ENCODE measurements at regions not wholly inside any gene's neighbourhood (a gene's known extent, or its start where the extent isn't known, plus 50 kb on each side); places are given as distances from the start of the nearest gene placed in this dataset.

DNA sequence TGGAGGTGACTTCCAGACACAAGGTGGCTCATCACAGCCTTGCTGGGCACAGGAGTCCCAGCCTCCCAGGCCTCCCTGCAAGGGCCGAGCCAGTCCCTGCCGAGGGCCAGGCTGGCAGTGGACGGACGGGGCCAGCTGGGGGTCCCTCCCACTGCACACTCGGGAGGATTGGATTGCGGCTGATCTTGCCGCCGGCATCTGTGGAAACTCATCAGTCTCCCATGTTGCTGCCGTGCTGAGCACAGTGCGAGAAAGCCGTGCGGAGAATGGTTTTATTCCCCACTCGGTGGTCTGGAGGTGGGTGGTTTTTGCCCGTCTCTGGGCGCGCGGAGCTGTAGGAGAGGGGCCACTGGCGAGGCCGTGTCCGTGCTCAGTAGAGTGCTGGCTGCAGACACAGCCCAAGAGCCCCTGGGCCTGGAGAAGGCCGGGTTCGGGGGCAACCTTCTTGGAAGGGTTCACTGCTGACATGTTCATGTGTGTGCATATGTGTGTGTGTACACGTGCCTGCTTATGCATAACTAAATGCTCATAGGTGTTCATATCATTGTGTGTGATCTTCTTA, 1246.4 kb downstream of the BRD1 start:
- no peak for DNase-seq

DNA sequence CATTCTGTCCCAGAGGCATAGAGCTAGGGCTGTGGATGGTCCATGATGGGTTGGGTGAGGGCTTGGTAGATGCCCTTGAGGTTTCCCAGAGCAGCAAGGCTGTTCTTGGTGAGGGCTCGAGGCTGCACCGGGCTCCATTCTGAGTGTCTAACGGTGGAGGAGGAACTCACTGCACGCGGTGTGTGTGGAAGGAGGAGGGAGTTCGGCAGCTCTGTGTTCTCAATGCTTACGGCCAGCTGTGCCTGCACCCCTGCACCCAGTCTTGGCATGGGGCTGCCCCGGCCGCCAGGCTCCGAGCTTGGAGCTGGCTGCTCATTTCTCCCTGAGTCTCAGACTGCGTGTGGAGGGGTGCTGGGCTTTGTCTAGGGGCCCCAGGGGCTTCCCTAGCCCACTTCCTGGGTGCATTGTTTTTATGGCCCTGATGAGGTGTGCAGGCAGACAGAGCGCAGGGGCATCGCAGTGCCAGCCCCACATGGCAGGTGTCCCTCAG, 1247.1 kb downstream of the BRD1 start:
- no peak for DNase-seq

DNA sequence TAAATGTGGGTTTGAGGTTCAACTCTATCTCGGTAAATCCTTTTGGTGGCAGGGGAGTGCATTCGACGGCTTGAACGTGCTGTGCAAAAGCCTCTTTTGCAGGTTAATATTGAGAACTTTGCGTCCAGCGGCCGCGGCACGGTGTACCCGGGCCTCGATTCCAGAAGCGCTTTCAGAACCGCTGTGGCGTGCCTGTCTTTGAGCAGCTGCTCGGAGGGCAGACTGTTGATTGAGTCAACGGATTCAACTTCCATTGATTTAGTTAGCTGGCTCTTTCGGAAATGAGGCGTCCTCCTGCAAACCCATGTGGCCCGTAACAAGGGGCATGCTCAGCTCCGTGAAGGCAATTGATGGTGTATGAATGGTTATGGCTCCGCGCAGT, 1247.8 kb downstream of the BRD1 start:
- DNase-seq, result no peak

DNA sequence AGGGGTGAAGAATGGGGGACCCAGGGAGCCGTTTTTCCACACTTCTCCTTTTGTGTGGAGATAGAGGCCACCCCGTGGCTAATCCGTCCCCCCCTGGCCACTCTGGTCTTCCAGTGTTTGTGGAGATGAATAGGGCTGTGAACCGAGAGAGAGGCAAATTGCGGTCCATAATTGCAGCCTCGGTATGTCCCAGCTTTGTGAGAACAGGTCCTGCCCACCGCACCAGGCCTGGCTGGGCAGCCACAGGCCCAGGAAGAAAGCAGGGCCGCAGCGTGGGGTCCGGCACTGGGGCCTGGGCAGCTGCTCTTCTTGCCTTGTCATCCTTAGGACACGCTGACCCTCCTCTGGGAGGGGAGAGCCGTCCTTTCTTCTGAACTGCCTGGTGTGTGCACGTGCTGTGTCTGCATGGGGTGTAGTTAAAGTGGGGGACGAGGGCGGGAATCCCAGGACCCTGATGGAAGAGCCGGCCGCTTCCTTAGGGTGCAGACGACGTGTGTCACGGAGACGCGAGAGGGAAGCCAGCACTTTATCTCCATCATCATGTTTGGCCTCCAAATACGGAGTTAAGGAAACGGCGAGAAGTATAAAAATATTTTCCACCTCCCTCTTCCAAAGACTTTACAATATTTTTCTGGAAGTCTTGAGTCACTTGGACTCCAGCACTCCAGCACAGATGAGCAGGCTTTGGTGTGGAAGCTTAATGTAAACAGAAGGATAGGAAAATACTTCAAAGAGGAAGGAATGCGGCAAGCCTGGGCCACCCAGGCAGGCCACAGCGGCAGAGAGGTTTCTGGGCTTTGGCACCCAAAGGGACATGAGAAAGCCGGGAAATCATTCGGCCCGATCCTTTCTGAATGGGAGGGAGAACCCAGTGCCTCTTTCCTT, 1248.4 kb downstream of the BRD1 start:
- DNase-seq, result no peak

DNA sequence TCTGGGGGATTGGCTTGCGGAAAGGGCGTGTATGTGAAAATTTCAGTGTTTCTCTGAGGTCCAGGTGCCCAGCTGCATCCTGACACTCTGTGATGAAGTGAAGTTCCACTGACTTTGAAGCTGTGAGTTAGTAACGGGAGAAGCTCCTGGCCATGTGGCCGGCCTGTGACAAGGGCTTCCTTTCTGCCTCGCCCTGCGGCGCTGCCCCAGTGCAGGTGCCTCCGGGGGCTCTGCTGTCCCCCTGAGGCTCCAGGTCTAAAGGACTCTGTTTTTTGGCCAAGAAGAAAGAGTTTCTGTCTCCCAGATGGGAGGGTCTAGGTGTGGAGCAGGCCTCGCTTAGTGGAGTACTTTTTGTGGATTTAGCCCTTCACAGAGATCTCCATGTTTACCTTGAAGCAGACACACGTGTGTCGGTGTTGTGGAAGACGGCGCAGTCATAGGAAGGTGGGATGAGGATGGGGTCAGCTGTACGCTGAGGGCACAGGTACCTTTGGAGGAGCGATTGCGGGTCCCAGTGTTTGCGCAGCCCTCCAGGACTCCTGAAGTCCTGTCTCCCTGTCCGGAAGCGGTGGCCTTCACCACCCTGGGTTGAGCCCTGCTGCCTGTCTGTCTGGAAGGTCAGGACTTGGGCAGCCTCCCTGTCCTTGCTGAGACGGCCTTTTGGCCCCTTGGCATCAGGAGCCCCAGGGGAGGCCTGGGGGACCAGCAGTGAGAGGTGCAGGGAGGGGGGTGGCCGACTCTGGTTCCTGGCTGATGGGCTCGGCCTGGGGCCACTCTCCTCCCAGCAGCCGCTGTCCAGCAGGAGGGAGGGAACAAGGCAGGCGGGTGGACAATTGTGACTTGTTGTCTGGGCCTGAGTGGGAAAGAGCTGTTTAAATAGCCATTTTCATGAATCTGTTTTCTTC, 1249.3 kb downstream of the BRD1 start:
- no peak for DNase-seq

DNA sequence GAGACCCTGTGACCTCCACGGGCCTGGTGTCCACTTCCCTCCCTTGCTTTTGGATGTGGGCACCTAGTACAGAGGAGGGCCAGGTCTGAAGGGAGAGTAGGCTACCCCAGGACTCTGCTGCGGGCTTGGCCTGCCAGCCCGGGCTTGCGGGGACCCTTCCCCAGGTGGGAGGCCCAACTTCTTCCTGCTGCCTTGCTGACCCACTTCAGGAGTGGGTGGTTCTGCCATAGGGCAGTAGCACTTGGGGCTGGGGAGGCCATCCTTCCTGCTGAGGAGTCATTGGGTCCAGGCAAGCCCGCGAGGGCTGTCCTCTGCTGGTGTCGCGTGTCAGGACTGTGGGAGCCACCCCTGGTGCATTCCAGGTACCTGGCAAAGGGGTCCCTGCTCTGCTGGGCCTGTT, 1250.0 kb downstream of the BRD1 start:
- DNase-seq, result no peak

DNA sequence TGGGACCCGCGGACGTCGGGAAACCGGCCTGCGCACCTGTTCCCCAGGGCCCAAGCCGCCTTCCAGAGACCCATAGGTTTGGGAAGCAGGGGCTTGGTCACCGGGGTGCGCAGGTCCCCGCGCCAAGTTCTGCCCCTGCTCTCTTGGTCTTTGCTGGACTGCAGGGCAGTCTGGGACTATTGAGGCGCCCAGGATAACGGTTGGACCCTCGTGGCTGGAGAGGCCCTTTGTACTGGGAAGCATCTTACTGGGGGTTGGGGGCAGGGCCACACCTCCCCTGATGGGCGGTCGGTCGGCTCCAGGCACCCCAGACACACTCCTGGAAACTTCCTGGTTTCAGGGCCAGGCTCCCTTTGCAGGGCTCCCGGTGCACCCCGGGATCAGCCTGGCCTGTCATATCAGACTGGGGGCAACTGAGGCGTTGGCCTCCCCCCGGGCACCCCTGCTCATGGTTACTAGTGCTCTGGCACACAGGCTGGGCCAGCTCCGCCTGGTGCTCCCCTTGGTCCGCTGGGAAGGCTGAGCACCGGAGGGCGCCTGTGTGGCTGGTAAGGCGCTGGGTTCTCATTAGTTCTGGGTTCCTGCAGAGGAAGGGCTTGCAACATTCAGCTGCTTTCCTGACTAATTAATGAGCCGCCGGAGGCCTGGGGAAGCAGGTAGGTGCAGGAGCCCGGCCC, 1250.5 kb downstream of the BRD1 start:
- DNase-seq, result no peak

DNA sequence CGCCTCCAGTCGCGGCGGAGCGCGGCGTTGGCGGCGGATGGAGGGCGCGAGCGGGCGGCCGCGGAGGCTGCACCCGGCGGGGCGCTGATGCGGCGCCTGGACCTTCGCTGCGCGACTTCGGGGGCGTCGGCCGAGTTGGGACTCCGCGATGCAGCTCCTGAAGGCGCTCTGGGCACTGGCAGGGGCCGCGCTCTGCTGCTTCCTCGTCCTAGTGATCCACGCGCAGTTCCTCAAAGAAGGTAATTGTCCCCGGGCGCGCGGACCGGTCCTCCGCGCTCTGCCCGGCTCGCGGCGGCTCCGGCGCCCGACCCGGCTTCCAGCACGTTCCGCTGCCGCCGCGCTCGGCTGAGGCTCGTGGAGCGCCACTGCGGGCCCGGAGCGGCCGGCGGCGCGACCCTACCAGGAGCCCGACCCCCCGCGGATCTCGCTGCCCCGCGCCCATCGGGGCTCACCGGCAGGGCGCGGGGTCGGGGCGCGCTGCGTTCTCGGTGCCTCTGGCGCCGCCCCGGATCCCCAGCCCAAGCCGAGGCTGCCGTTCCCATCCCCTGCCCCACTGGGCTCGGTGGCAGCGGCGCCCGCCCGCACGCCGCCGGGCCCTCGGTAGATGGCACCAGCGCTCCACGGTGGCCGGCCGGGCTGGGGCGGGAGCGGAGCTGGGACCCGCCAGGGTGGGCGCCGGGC, 1251.2 kb downstream of the BRD1 start:
- no peak for DNase-seq

DNA sequence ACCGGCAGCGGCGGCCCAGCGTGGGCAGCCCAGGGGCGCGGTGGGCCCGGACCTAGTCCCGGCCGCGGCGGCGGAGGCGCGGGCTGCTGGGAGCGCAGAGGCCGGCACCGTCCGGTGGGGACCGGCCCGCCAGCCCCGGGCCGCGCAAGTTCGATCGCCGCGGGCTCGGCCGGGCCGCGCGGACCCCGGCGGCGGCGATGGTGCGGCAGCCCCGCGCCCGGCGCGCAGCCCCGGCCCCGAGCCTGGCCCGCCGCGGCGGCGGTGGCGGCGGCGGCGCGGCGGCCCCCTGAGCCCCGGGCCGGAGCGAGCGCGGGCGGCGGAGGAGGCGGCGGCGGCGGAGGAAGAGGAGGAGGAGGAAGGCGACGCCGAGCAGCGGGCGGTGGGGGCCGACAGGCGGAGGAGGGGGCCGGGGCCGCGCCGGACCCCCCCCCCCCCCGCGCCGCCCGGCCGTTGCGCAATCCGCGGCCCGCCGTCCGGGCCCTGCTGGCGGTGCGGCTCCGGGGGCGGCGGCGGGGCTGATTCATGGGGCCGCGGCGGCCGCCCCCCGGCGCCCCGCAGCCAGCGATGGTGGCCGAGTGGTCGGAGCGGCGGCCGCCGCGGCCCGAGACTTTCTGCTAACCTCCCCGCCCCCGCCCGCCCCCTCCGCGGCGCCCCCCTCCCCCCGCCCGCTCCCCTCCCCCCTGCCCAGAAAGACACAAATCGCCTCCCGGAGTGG, 1251.9 kb downstream of the BRD1 start:
- no peak for DNase-seq

DNA sequence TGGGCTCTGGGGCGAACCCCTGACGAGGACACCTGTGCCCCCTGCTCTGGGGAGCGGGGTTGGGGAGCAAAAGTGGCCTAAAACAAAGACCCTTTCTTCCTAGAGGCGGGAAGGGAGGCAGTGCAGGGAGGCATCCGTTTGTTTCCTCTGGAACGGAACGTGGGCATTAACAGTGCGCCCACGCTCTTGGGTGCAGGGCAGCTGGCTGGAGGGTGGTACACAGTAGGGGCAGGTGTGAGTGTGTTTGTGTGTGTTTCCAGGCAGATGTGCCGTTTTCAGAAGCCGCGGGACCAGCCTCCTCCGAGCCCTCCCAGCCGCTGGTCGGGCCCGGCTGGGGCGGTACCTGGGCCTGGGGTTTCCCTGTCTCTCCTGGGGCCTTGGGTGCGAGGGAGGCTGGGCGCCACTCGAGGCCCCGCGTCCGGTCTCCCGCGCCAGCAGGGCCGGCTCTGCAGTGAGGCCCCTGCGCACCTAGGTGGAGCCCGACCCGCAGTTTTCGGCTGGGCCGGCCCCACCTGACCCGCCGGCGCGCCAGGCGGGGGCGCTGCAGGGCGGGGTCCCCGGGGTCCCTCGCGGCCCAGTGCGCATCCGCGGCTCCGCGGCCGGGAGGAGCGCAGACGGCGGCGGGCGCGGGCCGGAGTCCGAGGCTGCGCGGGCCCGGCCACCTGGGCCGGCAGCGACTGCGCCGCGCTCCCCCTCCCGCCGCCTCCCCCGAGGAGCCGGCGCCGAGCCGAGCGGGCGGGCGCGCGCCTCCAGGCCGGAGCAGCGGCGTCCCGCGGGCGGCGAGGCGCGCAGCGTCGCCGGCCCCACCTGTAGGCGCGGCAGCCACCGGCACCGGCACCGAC, 1252.7 kb downstream of the BRD1 start:
- DNase-seq, result no peak

DNA sequence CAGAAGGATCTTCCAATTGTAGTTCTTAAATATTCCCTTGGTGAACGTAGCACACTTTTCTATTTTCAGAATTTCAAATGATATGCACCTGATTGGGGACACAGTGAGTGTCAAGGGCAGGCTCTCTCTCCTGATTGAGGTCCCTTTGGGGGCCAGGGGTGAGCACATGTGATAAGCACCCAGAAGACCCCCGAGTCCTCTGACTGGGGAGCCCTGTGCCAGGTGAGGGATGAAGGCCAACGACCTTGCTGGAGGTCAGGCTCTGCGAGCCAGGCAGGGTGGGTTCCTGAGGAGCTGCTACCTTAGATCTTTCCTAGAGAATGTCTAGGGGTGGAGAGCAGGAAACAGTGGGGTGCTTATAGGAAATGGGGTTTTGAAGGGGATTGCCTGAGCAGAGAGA, 1253.9 kb downstream of the BRD1 start:
- no peak for DNase-seq

DNA sequence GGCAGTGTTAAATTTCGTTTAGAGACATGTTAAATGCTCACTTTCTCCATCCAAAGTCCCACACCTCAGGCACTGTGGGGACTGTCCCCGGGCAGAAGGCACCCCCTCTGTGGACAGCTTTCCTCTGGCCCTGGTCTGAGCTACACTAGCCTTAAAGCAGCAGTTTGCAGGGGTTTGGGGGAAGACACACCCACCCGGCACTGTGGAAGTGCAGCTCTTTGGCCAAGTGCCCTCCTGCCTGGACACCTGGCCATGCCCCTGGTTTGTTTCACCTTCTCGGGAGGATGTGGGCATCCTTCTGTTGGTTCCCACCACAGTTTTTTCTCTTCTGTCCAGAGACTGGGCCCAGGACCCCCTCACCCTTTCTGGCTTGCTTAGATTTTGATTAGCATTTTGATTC, 1254.7 kb downstream of the BRD1 start:
- no peak for DNase-seq

DNA sequence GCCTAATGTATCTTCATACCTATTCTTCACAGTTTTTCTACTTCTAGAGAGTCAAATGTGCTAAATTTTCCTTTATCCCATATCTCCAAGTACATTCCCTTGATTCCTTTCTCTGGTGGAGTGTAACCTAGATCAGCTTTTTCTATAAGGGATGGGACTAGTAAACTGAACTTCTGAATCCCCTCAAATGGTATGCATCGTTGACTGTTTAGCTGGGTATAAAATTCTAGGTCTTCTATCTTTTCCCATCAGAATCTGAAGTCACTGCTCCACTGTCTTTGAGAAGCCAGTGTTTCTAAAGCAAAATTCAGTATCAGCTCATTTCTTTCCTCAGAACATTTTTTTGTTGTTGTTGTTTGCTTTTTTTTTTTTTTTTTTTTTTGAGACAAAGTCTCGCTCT, 1256.8 kb downstream of the BRD1 start:
- no peak for DNase-seq

DNA sequence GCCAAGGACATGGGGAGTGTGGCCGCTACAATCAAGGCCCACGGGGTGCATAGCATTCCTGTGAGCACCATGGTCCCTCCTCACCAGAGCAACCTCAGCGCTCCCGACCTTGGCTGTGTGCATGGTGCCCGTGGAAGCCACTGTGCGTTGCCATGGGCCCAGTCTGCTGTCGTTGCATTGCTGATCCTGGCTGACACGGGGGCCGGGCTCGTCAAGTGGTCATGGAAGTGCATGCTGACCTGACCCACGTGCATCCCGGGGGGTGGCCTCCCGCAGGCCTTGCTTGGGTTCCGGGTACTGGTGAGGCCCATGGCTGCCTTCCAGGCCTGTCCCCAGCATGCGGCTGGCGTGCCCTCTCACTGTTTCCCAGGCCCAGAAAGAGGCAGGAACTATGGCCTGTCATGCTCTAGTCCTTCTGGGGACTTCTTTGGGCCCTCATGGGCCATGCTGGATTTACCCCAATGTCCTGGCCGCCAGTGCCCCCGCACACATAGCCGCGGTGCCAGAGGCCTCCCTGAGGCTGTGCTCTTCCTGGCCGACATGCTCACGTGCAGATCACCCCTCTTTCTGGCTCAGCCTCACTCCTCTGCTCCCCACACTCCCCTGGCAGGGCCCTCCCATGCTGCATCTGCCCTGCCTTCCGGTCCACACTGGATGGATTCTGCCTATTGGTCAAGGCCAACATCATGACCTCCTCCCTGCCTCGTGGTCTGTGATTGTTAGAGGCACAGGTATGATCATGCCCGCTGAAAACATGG, 1258.0 kb downstream of the BRD1 start:
- no peak for DNase-seq

DNA sequence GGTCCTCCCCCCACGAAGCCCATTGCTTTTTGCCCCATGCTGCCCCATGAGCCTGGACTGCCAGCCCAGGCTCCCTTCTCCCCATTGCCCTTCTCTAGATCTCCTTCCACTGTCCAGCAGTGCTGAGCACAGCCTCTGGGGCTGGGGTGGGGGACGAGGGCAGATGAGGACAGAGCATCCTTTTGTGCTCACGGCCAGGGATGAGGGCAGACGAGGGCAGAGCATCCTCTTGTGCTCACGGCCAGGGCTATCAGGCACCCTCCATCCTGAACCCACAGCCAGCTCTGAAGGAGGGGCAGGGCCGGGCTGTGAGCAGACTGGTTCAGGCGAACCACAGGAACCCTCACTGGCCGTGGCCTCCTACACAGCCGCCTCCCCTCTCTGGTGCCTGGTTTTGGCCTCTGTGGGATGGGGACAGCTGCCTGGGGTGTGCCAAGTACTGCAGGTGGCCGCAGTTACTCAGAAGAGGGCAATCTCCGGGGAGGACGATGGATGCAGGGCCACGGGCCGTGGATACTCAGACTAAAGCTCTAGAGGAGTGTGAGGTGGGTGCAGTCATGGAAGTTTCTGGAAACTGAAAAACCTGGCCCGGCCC, 1258.8 kb downstream of the BRD1 start:
- no peak for DNase-seq

DNA sequence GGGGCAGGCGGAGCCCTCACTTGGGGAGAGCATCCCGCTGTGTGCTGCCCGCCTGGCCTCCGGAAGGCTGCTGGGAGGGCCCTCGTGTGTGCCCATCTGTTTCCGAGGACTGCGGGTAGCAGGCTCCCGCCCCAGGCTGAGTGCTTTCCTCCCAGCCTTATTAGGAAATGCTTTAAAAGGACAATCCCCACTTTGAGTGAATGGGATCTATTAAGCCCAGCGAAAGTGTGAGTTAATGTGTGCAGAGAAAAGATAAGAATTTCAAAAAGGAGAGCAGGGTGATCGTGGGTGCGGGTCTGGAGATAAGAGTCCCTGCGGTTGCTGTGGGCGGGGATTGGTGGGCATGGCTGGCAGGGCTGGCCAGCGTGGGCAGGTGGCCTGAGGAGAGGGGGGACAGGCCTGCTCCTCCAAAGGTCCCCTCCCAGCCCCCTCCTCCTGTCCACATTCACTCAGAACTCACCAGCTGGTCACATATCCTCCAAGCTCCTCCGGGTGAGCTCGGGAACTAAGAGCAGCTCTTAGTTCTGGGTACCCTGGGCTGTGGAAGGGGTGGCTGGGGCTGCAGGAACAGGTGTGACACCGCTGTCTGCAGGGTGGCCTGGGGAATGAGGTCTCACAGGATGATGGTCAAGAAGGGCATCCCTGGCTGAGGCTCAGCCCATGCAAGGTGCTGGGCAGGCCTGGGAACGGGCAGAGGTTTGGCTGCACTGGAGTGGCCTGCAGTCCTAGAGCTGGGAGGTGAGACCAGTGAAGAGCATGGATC, 1260.3 kb downstream of the BRD1 start:
- no peak for DNase-seq

DNA sequence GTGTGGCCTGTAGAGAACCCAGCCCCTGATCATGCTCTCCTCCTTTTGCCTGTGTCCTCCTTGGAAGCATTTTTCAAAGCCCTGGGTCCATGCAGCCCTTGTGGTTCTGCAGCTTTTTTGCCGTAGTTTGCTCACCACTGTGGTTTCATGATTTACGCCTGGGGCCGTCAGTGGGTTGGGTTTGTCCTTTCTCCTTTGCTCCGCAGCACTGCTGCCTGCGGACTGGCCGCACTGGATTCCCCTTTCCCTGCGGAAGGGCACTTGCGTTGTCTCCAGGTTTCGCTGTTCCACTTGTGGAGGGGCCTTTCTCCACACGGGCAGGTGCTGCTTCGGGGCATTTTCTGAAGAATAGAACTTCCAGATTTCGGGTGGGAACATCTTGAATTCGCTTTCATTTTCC, 1260.9 kb downstream of the BRD1 start:
- DNase-seq, result no peak

DNA sequence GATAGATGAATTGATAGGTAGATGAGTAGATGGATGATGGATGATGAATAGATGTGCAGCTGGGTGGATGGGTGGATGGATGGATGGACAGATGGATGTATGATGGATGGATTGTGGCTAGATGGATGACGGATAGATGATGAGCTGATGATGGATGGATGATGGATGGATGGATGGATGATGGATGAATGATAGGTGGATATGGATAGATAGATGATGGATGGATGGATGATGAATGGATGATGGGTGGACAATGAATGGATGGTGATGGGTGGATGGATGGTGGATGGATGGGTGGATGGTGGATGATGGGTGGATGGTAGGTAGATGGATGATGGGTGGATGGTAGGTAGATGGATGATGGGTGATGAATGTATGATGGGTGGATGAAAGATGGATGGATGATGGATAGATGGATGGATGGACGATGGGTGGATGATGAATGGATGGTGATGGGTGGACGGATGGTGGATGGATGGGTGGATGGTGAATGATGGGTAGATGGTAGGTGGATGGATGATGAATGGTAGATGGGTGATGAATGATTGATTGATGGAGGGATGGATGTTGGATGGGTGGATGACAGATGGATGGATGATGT, 1261.7 kb downstream of the BRD1 start:
- DNase-seq, result no peak

Data from SW 1271 (cell line).